ENCODE measurements at regions not wholly inside any gene's neighbourhood (a gene's known extent, or its start where the extent isn't known, plus 50 kb on each side); places are given as distances from the start of the nearest gene placed in this dataset.

- no peaks in the 10 kb centered on the region for H3K36me3 ChIP-seq (ENCODE audit: control insufficient read depth in 2 of 2, insufficient read depth in 2 of 2, low read length in 2 of 2)
- H3K4me1 ChIP-seq (ENCODE audit: control insufficient read depth, insufficient read depth, low read length) = peaks cover 5% of the 10 kb centered on the region
- no peaks in the 10 kb centered on the region for H3K9me3 ChIP-seq (ENCODE audit: control insufficient read depth in 2 of 2, low read length in 2 of 2)
- peak overlapping the region; percentile 66 for H3K27ac ChIP-seq (ENCODE audit: low read length)
- H3K4me3 ChIP-seq (ENCODE audit: low read length in 2 of 2) = peak overlapping the region; percentile 28 to 56
- H3K27me3 ChIP-seq (ENCODE audit: control insufficient read depth in 1 of 2, insufficient read depth in 2 of 2, low read length in 2 of 2) = no peaks in the 10 kb centered on the region
- H3K9ac ChIP-seq (ENCODE audit: low read length in 2 of 2) = peak overlapping the region; percentile 42 to 43
Measured at GRCh38 chr7:86975449-86975848, 84.0 kb downstream of the ELAPOR2 start.

- H3K4me1 ChIP-seq (ENCODE audit: control insufficient read depth, insufficient read depth, low read length) = no peaks in the 10 kb centered on the region
- H3K27me3 ChIP-seq (ENCODE audit: control insufficient read depth in 1 of 2, insufficient read depth in 2 of 2, low read length in 2 of 2) = no peaks in the 10 kb centered on the region
- no peaks in the 10 kb centered on the region for H3K9me3 ChIP-seq (ENCODE audit: control insufficient read depth in 2 of 2, low read length in 2 of 2)
- H3K27ac ChIP-seq (ENCODE audit: low read length) = no peak overlapping the region
- no peak overlapping the region for H3K4me3 ChIP-seq (ENCODE audit: low read length in 2 of 2)
- no peaks in the 10 kb centered on the region for H3K36me3 ChIP-seq (ENCODE audit: control insufficient read depth in 2 of 2, insufficient read depth in 2 of 2, low read length in 2 of 2)
- no peak overlapping the region for H3K9ac ChIP-seq (ENCODE audit: low read length in 2 of 2)
Measured at GRCh38 chr7:86972072-86972471, 87.4 kb downstream of the ELAPOR2 start.

GRCh38 chr7:86970986-86971385, 88.5 kb downstream of the ELAPOR2 start:
- H3K9ac ChIP-seq (ENCODE audit: low read length in 2 of 2) = no peak overlapping the region
- no peaks in the 10 kb centered on the region for H3K27me3 ChIP-seq (ENCODE audit: control insufficient read depth in 1 of 2, insufficient read depth in 2 of 2, low read length in 2 of 2)
- no peaks in the 10 kb centered on the region for H3K9me3 ChIP-seq (ENCODE audit: control insufficient read depth in 2 of 2, low read length in 2 of 2)
- H3K4me1 ChIP-seq (ENCODE audit: control insufficient read depth, insufficient read depth, low read length) = no peaks in the 10 kb centered on the region
- no peak overlapping the region for H3K4me3 ChIP-seq (ENCODE audit: low read length in 2 of 2)
- H3K27ac ChIP-seq (ENCODE audit: low read length) = no peak overlapping the region
- H3K36me3 ChIP-seq (ENCODE audit: control insufficient read depth in 2 of 2, insufficient read depth in 2 of 2, low read length in 2 of 2) = no peaks in the 10 kb centered on the region

- Histone ChIP-seq H3K9ac (ENCODE audit: low read length in 2 of 2) (no peak overlapping the region), H3K9me3 (ENCODE audit: control insufficient read depth in 2 of 2, low read length in 2 of 2) (no peaks in the 10 kb centered on the region), H3K4me1 (ENCODE audit: control insufficient read depth, insufficient read depth, low read length) (no peaks in the 10 kb centered on the region), H3K27me3 (ENCODE audit: control insufficient read depth in 1 of 2, insufficient read depth in 2 of 2, low read length in 2 of 2) (no peaks in the 10 kb centered on the region), H3K36me3 (ENCODE audit: control insufficient read depth in 2 of 2, insufficient read depth in 2 of 2, low read length in 2 of 2) (no peaks in the 10 kb centered on the region), H3K4me3 (ENCODE audit: low read length in 2 of 2) (no peak overlapping the region), H3K27ac (ENCODE audit: low read length) (no peak overlapping the region)
Measured at GRCh38 chr7:86970547-86970946, 88.9 kb downstream of the ELAPOR2 start.

- no peaks in the 10 kb centered on the region for H3K27me3 ChIP-seq (ENCODE audit: control insufficient read depth in 1 of 2, insufficient read depth in 2 of 2, low read length in 2 of 2)
- H3K4me1 ChIP-seq (ENCODE audit: control insufficient read depth, insufficient read depth, low read length) = no peaks in the 10 kb centered on the region
- no peak overlapping the region for H3K4me3 ChIP-seq (ENCODE audit: low read length in 2 of 2)
- H3K27ac ChIP-seq (ENCODE audit: low read length) = no peak overlapping the region
- no peaks in the 10 kb centered on the region for H3K9me3 ChIP-seq (ENCODE audit: control insufficient read depth in 2 of 2, low read length in 2 of 2)
- no peak overlapping the region for H3K9ac ChIP-seq (ENCODE audit: low read length in 2 of 2)
- H3K36me3 ChIP-seq (ENCODE audit: control insufficient read depth in 2 of 2, insufficient read depth in 2 of 2, low read length in 2 of 2) = no peaks in the 10 kb centered on the region
Measured at GRCh38 chr7:86969865-86970264, 89.6 kb downstream of the ELAPOR2 start.

GRCh38 chr7:86968618-86969017, 90.8 kb downstream of the ELAPOR2 start:
- no peaks in the 10 kb centered on the region for H3K27me3 ChIP-seq (ENCODE audit: control insufficient read depth in 1 of 2, insufficient read depth in 2 of 2, low read length in 2 of 2)
- no peaks in the 10 kb centered on the region for H3K9me3 ChIP-seq (ENCODE audit: control insufficient read depth in 2 of 2, low read length in 2 of 2)
- no peak overlapping the region for H3K9ac ChIP-seq (ENCODE audit: low read length in 2 of 2)
- no peak overlapping the region for H3K4me3 ChIP-seq (ENCODE audit: low read length in 2 of 2)
- H3K36me3 ChIP-seq (ENCODE audit: control insufficient read depth in 2 of 2, insufficient read depth in 2 of 2, low read length in 2 of 2) = no peaks in the 10 kb centered on the region
- no peaks in the 10 kb centered on the region for H3K4me1 ChIP-seq (ENCODE audit: control insufficient read depth, insufficient read depth, low read length)
- no peak overlapping the region for H3K27ac ChIP-seq (ENCODE audit: low read length)

GRCh38 chr7:86966916-86967315, 92.5 kb downstream of the ELAPOR2 start:
- no peak overlapping the region for H3K4me3 ChIP-seq (ENCODE audit: low read length in 2 of 2)
- H3K27me3 ChIP-seq (ENCODE audit: control insufficient read depth in 1 of 2, insufficient read depth in 2 of 2, low read length in 2 of 2) = no peaks in the 10 kb centered on the region
- H3K4me1 ChIP-seq (ENCODE audit: control insufficient read depth, insufficient read depth, low read length) = no peaks in the 10 kb centered on the region
- no peak overlapping the region for H3K27ac ChIP-seq (ENCODE audit: low read length)
- no peaks in the 10 kb centered on the region for H3K9me3 ChIP-seq (ENCODE audit: control insufficient read depth in 2 of 2, low read length in 2 of 2)
- H3K36me3 ChIP-seq (ENCODE audit: control insufficient read depth in 2 of 2, insufficient read depth in 2 of 2, low read length in 2 of 2) = no peaks in the 10 kb centered on the region
- H3K9ac ChIP-seq (ENCODE audit: low read length in 2 of 2) = no peak overlapping the region

- Histone ChIP-seq H3K4me1 (ENCODE audit: control insufficient read depth, insufficient read depth, low read length) (no peaks in the 10 kb centered on the region), H3K36me3 (ENCODE audit: control insufficient read depth in 2 of 2, insufficient read depth in 2 of 2, low read length in 2 of 2) (no peaks in the 10 kb centered on the region), H3K4me3 (ENCODE audit: low read length in 2 of 2) (no peak overlapping the region), H3K27ac (ENCODE audit: low read length) (no peak overlapping the region), H3K27me3 (ENCODE audit: control insufficient read depth in 1 of 2, insufficient read depth in 2 of 2, low read length in 2 of 2) (no peaks in the 10 kb centered on the region), H3K9me3 (ENCODE audit: control insufficient read depth in 2 of 2, low read length in 2 of 2) (no peaks in the 10 kb centered on the region), H3K9ac (ENCODE audit: low read length in 2 of 2) (no peak overlapping the region)
Measured at GRCh38 chr7:86965727-86966120, 93.7 kb downstream of the ELAPOR2 start.

- Histone ChIP-seq H3K4me3 (ENCODE audit: low read length in 2 of 2) (no peak overlapping the region), H3K9ac (ENCODE audit: low read length in 2 of 2) (no peak overlapping the region), H3K36me3 (ENCODE audit: control insufficient read depth in 2 of 2, insufficient read depth in 2 of 2, low read length in 2 of 2) (no peaks in the 10 kb centered on the region), H3K27me3 (ENCODE audit: control insufficient read depth in 1 of 2, insufficient read depth in 2 of 2, low read length in 2 of 2) (no peaks in the 10 kb centered on the region), H3K9me3 (ENCODE audit: control insufficient read depth in 2 of 2, low read length in 2 of 2) (no peaks in the 10 kb centered on the region), H3K27ac (ENCODE audit: low read length) (no peak overlapping the region), H3K4me1 (ENCODE audit: control insufficient read depth, insufficient read depth, low read length) (no peaks in the 10 kb centered on the region)
Measured at GRCh38 chr7:86964973-86965726, 94.3 kb downstream of the ELAPOR2 start.

GRCh38 chr7:86963599-86964230, 95.7 kb downstream of the ELAPOR2 start:
- Histone ChIP-seq H3K36me3 (ENCODE audit: control insufficient read depth in 2 of 2, insufficient read depth in 2 of 2, low read length in 2 of 2) (no peaks in the 10 kb centered on the region), H3K9ac (ENCODE audit: low read length in 2 of 2) (no peak overlapping the region), H3K4me1 (ENCODE audit: control insufficient read depth, insufficient read depth, low read length) (no peaks in the 10 kb centered on the region), H3K27me3 (ENCODE audit: control insufficient read depth in 1 of 2, insufficient read depth in 2 of 2, low read length in 2 of 2) (no peaks in the 10 kb centered on the region), H3K9me3 (ENCODE audit: control insufficient read depth in 2 of 2, low read length in 2 of 2) (no peaks in the 10 kb centered on the region), H3K4me3 (ENCODE audit: low read length in 2 of 2) (no peak overlapping the region), H3K27ac (ENCODE audit: low read length) (no peak overlapping the region)

- H3K9ac ChIP-seq (ENCODE audit: low read length in 2 of 2) = no peak overlapping the region
- H3K4me3 ChIP-seq (ENCODE audit: low read length in 2 of 2) = no peak overlapping the region
- no peaks in the 10 kb centered on the region for H3K9me3 ChIP-seq (ENCODE audit: control insufficient read depth in 2 of 2, low read length in 2 of 2)
- no peaks in the 10 kb centered on the region for H3K4me1 ChIP-seq (ENCODE audit: control insufficient read depth, insufficient read depth, low read length)
- no peaks in the 10 kb centered on the region for H3K27me3 ChIP-seq (ENCODE audit: control insufficient read depth in 1 of 2, insufficient read depth in 2 of 2, low read length in 2 of 2)
- H3K36me3 ChIP-seq (ENCODE audit: control insufficient read depth in 2 of 2, insufficient read depth in 2 of 2, low read length in 2 of 2) = no peaks in the 10 kb centered on the region
- H3K27ac ChIP-seq (ENCODE audit: low read length) = no peak overlapping the region
Measured at GRCh38 chr7:86962623-86963022, 96.8 kb downstream of the ELAPOR2 start.

Data from stomach smooth muscle (tissue), 2 donors.